GM12891 (cell line): ENCODE measurements at regions not wholly inside any gene's neighbourhood (a gene's known extent, or its start where the extent isn't known, plus 50 kb on each side); places are given as distances from the start of the nearest gene placed in this dataset.

Experiments
- DNase-seq: peaks from one replicate; pipeline ENCODE4 v3.0.0; 2011; ENCODE audit warnings: low spot score; ENCODE audit not compliant: insufficient read length
- FAIRE-seq: peaks from 2 replicates; lab custom pipeline; 2011; peaks lifted over from hg19 to GRCh38; lab: Jason Lieb, UNC
- PAX5 ChIP-seq: IDR thresholded peaks from 2 replicates; pipeline ENCODE4 v1.6.1; 2011; ENCODE audit warnings: low read length, moderate library complexity, mild to moderate bottlenecking; ENCODE audit not compliant: insufficient read depth, severe bottlenecking
- POLR2A ChIP-seq: IDR thresholded peaks from 2 replicates; pipeline ENCODE4 v1.6.1; 2011; ENCODE audit warnings: low read depth, low read length, control low read depth
- POLR2AphosphoS5 ChIP-seq: IDR thresholded peaks from 2 replicates; pipeline ENCODE4 v1.6.1; 2011; ENCODE audit warnings: low read depth, low read length, control low read depth
- POU2F2 ChIP-seq: IDR thresholded peaks from 2 replicates; pipeline ENCODE4 v1.6.1; 2011; ENCODE audit warnings: low read depth, mild to moderate bottlenecking, control low read depth, low read length, moderate library complexity
- SPI1 ChIP-seq: IDR thresholded peaks from 2 replicates; pipeline ENCODE4 v1.6.1; 2011; ENCODE audit warnings: low read depth, low read length, control low read depth
- TAF1 ChIP-seq: IDR thresholded peaks from 2 replicates; pipeline ENCODE4 v1.6.1; 2011; ENCODE audit warnings: low read depth, low read length, control low read depth

- no peak for FAIRE-seq
- TF ChIP-seq POLR2AphosphoS5 (no peak), PAX5 (no peak), TAF1 (no peak), POU2F2 (no peak), POLR2A (no peak), SPI1 (no peak)
These were observed 153.0 kb downstream of the ICOS start for GRCh38 chr2:204089574-204089973.

GRCh38 chr2:204090021-204090420 lies 153.5 kb downstream of the ICOS start:
- TF ChIP-seq POLR2A, result no peak
- no peak for TF ChIP-seq PAX5
- no peak for TF ChIP-seq POU2F2
- TF ChIP-seq POLR2AphosphoS5, result no peak
- TF ChIP-seq SPI1, result no peak
- TF ChIP-seq TAF1, result no peak
- FAIRE-seq (no peak), DNase-seq (no peak)

More at GRCh38 chr2:204089574-204089973, 153.0 kb downstream of the ICOS start:
- no peak for DNase-seq

- no peak for FAIRE-seq
- DNase-seq, result no peak
- no peak for TF ChIP-seq POU2F2
- TF ChIP-seq SPI1, result no peak
- no peak for TF ChIP-seq TAF1
- no peak for TF ChIP-seq POLR2A
- TF ChIP-seq PAX5, result no peak
- TF ChIP-seq POLR2AphosphoS5, result no peak
These were observed 168.2 kb downstream of the ICOS start for GRCh38 chr2:204104811-204105210.

- FAIRE-seq (no peak), DNase-seq (peak; percentile 6)
- TF ChIP-seq POLR2A (no peak), SPI1 (no peak)
These were observed 171.8 kb downstream of the ICOS start for GRCh38 chr2:204108330-204108751.

- TF ChIP-seq POLR2A (no peak), TAF1 (no peak), POLR2AphosphoS5 (no peak), PAX5 (no peak), POU2F2 (no peak), SPI1 (no peak)
- no peak for DNase-seq
- no peak for FAIRE-seq
These were observed 172.3 kb downstream of the ICOS start for GRCh38 chr2:204108781-204109295.

DNA sequence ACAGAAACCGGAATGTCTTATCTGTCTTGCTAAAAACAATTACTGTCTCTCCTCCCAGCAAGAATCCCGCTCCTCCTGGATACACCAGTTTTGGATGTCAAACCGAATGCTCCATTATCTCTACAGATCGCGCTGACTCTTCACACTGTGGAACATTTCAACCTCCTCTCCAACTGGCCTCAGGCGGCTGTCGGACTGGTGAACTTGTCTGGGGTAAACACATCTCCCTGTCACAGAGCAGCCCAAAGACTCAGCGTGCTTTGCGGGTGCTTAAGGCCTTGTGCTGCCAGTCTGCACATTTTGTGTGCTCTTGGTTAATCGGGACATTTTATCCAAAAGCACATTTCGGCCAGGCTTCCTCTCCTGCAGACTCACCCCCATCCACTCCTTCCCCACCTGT lies 173.1 kb downstream of the ICOS start:
- TF ChIP-seq POLR2AphosphoS5 (no peak), SPI1 (no peak), TAF1 (no peak), POLR2A (no peak), POU2F2 (no peak)
- FAIRE-seq, result peak; percentile 31

GRCh38 chr2:204110338-204110741 lies 173.8 kb downstream of the ICOS start:
- peak; percentile 48 for FAIRE-seq
- DNase-seq, result peak; percentile 15
- TF ChIP-seq POLR2AphosphoS5 (no peak), SPI1 (no peak), POU2F2 (no peak), TAF1 (no peak), PAX5 (no peak), POLR2A (no peak)

More for the DNA sequence above, 173.1 kb downstream of the ICOS start:
- no peak for DNase-seq

DNA sequence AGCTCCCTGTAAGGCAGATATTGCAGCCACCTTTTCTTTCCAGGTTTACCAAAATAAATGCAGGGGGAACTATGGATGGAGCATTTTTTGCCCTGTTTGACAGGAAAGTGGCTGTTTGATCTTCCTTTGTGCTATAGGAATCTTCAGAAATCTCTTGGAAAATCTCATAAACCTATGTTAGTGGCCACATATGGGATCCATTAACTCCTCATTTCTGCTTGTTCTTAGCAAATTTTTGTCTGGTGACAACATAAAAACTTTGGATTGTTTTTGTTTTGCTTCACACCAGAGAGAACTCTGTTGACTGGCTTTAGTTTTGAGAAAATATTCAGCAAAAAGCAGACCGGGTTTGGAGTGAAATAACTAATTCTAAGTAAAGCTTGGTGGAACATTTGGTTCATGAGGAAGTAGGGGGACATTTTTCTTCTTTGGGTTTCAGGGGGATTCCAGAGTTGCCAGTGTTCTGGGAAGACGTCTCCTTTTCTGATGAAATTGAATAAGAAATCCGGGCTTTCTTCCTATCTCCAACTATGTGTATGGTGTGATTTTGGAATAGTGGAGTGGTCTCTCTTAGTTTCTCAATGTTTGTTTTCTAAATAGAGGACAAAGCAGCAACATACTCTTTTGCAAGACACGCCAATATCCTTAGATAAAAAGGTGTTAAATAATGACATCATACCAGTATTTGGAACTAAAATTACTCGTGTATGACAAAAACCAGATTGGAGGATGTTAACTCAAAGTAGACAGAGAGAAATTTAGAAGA lies 174.4 kb downstream of the ICOS start:
- TF ChIP-seq POU2F2 (no peak), POLR2A (no peak), POLR2AphosphoS5 (no peak), TAF1 (no peak), PAX5 (no peak), SPI1 (no peak)
- no peak for FAIRE-seq
- DNase-seq, result no peak

GRCh38 chr2:204112084-204112770 lies 175.7 kb downstream of the ICOS start:
- DNase-seq, result no peak
- FAIRE-seq, result no peak
- no peak for TF ChIP-seq TAF1
- no peak for TF ChIP-seq POU2F2
- TF ChIP-seq POLR2A, result no peak
- TF ChIP-seq SPI1, result no peak
